Limb (tissue), 2 donors: ENCODE measurements at regions not wholly inside any gene's neighbourhood (a gene's known extent, or its start where the extent isn't known, plus 50 kb on each side); places are given as distances from the start of the nearest gene placed in this dataset.

Experiments used
- DNase-seq, 2 donors: peaks; one replicate each; pipeline ENCODE4 v3.0.0-alpha.2; 2016; ENCODE audit errors: extremely low spot score in 2 of 2

GRCh38 chr4:11342401-11342800, 86.3 kb downstream of the HS3ST1 start:
- DNase-seq = no peak

GRCh38 chr4:11341337-11342043, 87.2 kb downstream of the HS3ST1 start:
- no peak for DNase-seq

- no peak for DNase-seq
These were observed 89.5 kb downstream of the HS3ST1 start for GRCh38 chr4:11338956-11339782.

- DNase-seq = no peak
These were observed 91.4 kb downstream of the HS3ST1 start for GRCh38 chr4:11337287-11337686.

- DNase-seq = no peak
These were observed 92.3 kb downstream of the HS3ST1 start for GRCh38 chr4:11336435-11336834.

- no peak for DNase-seq
These were observed 93.8 kb downstream of the HS3ST1 start for GRCh38 chr4:11334887-11335286.

- DNase-seq = no peak
These were observed 100.3 kb downstream of the HS3ST1 start for GRCh38 chr4:11328401-11328800.

GRCh38 chr4:11326021-11326420, 102.7 kb downstream of the HS3ST1 start:
- no peak for DNase-seq

GRCh38 chr4:11323771-11324170, 104.9 kb downstream of the HS3ST1 start:
- DNase-seq = no peak

- no peak for DNase-seq
These were observed 115.3 kb downstream of the HS3ST1 start for GRCh38 chr4:11313157-11313943.

GRCh38 chr4:11312389-11312788, 116.3 kb downstream of the HS3ST1 start:
- DNase-seq = no peak

GRCh38 chr4:11301075-11301660, 127.5 kb downstream of the HS3ST1 start:
- no peak for DNase-seq

GRCh38 chr4:11299836-11300235, 128.9 kb downstream of the HS3ST1 start:
- no peak for DNase-seq

- DNase-seq = no peak
These were observed 129.7 kb downstream of the HS3ST1 start for GRCh38 chr4:11299016-11299415.

- DNase-seq = no peak
These were observed 130.2 kb downstream of the HS3ST1 start for GRCh38 chr4:11298451-11298850.

- DNase-seq = no peak
These were observed 131.1 kb downstream of the HS3ST1 start for GRCh38 chr4:11297627-11298026.

GRCh38 chr4:11297201-11297600, 131.5 kb downstream of the HS3ST1 start:
- no peak for DNase-seq

GRCh38 chr4:11293866-11294265, 134.8 kb downstream of the HS3ST1 start:
- DNase-seq = no peak

- DNase-seq = no peak
These were observed 141.6 kb downstream of the HS3ST1 start for GRCh38 chr4:11287055-11287454.

GRCh38 chr4:11286533-11286932, 142.2 kb downstream of the HS3ST1 start:
- DNase-seq = no peak

GRCh38 chr4:11281720-11282119, 147.0 kb downstream of the HS3ST1 start:
- no peak for DNase-seq

- DNase-seq = no peak
These were observed 157.4 kb downstream of the HS3ST1 start for GRCh38 chr4:11271263-11271662.
